BE2C (cell line): ENCODE measurements at regions not wholly inside any gene's neighbourhood (a gene's known extent, or its start where the extent isn't known, plus 50 kb on each side); places are given as distances from the start of the nearest gene placed in this dataset.

ENCODE experiments used
- DNase-seq: peaks from one replicate; pipeline ENCODE4 v3.0.0-alpha.2; 2020
- H3K27me3 ChIP-seq: fragments of 250-450 bp; sonication (Bioruptor Pico); 2 replicates; pipeline ENCODE4 v1.5.1; 2020; ENCODE audit warnings: mild to moderate bottlenecking
- H3K36me3 ChIP-seq: fragments of 250-450 bp; sonication (Bioruptor Pico); 2 replicates; pipeline ENCODE4 v1.5.1; 2020; ENCODE audit warnings: mild to moderate bottlenecking
- H3K4me1 ChIP-seq: fragments of 250-450 bp; sonication (Bioruptor Pico); 2 replicates; pipeline ENCODE4 v1.5.1; 2020
- H3K4me3 ChIP-seq: 2 replicates; pipeline ENCODE4 v1.5.1; 2011; ENCODE audit warnings: low read depth, low read length
- H3K9me3 ChIP-seq: fragments of 250-450 bp; sonication (Bioruptor Pico); 2 replicates; pipeline ENCODE4 v1.5.1; 2020
- CTCF ChIP-seq: IDR thresholded peaks from 2 replicates; pipeline ENCODE4 v1.5.1; 2012; ENCODE audit warnings: mild to moderate bottlenecking, low read depth, low read length

GRCh38 chr2:236896688-236897087, 189.0 kb upstream of the COPS8 start:
- Histone ChIP-seq H3K4me1 (no peaks in the 10 kb centered on the region; the same call in 1 of the 2 replicates), H3K9me3 (no peaks in the 10 kb centered on the region), H3K4me3 (no peak overlapping the region), H3K27me3 (peaks cover 25% of the 10 kb centered on the region), H3K36me3 (no peaks in the 10 kb centered on the region)
- no peak for DNase-seq
- TF ChIP-seq CTCF = no peak

GRCh38 chr2:236899146-236899545, 186.5 kb upstream of the COPS8 start:
- H3K4me3 ChIP-seq = no peak overlapping the region
- H3K9me3 ChIP-seq = no peaks in the 10 kb centered on the region
- H3K4me1 ChIP-seq = no peaks in the 10 kb centered on the region; the same call in 1 of the 2 replicates
- TF ChIP-seq CTCF = no peak
- peaks cover 45% of the 10 kb centered on the region for H3K27me3 ChIP-seq
- DNase-seq = no peak
- H3K36me3 ChIP-seq = no peaks in the 10 kb centered on the region

GRCh38 chr2:236899950-236900640, 185.6 kb upstream of the COPS8 start:
- no peak for TF ChIP-seq CTCF
- Histone ChIP-seq H3K36me3 (no peaks in the 10 kb centered on the region), H3K27me3 (peaks cover 54% of the 10 kb centered on the region), H3K4me1 (no peaks in the 10 kb centered on the region; the same call in 1 of the 2 replicates), H3K4me3 (no peak overlapping the region), H3K9me3 (no peaks in the 10 kb centered on the region)
- DNase-seq = no peak

- DNase-seq = no peak
- H3K4me3 ChIP-seq = no peak overlapping the region
- H3K4me1 ChIP-seq = no peaks in the 10 kb centered on the region; the same call in 1 of the 2 replicates
- H3K27me3 ChIP-seq = peaks cover 67% of the 10 kb centered on the region
- H3K36me3 ChIP-seq = no peaks in the 10 kb centered on the region
- TF ChIP-seq CTCF = no peak
- no peaks in the 10 kb centered on the region for H3K9me3 ChIP-seq
Observed at GRCh38 chr2:236901956-236902355, 183.7 kb upstream of the COPS8 start.

GRCh38 chr2:236903978-236904377, 181.7 kb upstream of the COPS8 start:
- no peak for DNase-seq
- Histone ChIP-seq H3K9me3 (no peaks in the 10 kb centered on the region), H3K4me3 (no peak overlapping the region), H3K4me1 (no peaks in the 10 kb centered on the region; the same call in 1 of the 2 replicates), H3K36me3 (no peaks in the 10 kb centered on the region), H3K27me3 (peaks cover 79% of the 10 kb centered on the region)
- TF ChIP-seq CTCF = no peak
